HG03039 (cell line): ENCODE measurements at regions not wholly inside any gene's neighbourhood (a gene's known extent, or its start where the extent isn't known, plus 50 kb on each side); places are given as distances from the start of the nearest gene placed in this dataset.

ENCODE experiments used
- ATAC-seq: cut with Tn5 transposase; IDR thresholded peaks from one replicate; pipeline ENCODE4 v1.9.1; 2021; ENCODE audit warnings: mild to moderate bottlenecking, moderate library complexity; ENCODE audit not compliant: unreplicated experiment

DNA sequence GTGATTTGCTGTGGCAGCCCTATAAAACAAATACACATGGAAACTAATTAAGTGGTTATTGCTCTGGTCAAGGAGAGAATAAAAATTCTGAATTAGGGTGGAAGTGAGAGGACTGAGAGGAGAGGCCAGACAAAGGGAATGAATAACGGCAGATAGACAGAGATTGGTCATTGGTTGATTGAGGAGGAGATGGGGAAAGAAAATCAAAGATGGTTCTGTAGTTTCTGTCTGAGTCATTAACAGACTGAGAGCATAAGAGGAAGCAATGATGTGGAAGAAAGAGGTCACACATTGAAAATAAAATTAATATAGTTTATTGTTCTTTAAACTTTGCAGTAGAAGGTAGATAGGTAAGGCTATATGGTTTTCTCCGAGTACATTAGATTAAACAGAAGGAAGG lies 469.8 kb downstream of the ACTL7B start:
- no peak for ATAC-seq

DNA sequence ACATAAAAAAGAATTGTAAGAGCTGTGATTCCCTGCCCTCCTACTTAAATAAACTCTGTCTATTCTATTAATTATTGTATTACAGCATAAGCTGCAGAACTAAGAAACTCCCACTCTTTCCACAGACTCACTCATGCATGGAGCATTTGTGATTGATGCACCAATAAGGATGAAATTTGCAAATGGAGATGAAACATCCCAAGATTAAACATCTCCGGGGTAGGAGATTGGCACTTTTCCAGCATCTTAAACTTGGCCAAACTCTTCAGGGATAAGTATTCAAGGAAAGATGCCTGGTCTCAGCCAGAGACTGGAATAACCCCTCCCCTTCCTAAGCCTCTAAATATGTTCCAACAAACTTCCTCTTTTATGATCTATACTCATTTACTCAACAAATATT lies 472.0 kb downstream of the ACTL7B start:
- ATAC-seq: no peak

DNA sequence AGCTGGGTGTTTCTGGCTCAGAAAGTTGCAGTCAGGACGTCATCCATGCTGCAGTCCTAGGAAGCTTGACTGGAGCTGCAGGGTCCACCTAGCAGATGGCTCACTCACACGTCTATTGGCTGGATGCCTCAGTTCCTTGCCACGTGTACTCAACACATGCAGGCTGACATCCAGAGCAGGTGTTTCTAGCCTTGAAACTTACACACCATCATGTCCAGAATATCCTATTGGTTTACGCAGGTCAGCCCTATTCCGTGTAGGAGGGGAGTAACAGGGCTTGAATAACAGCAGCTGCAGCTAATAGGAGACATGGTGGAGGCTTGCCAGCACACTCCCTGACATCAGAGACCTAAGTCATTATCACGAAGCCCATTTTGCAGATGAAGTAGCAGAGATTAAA lies 473.5 kb downstream of the ACTL7B start:
- ATAC-seq: no peak

DNA sequence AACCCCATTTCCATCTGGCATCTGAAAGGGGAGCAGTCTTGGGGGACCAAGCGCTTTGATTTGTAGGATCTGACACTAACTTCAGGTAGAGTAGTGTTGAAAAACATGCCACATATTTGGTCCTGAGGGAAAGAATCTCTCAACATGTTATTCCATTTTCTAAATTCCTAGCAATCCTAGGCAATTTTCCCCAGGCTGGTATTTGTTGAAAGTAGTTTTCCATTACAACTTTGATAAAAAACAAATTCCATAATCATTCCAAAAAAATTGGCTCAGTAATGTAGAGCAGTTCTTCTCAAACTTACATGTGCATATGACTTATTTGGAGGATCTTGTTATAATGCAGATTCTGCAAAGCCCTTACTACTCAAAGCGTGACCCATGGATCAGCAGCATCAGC lies 477.9 kb downstream of the ACTL7B start:
- no peak for ATAC-seq

DNA sequence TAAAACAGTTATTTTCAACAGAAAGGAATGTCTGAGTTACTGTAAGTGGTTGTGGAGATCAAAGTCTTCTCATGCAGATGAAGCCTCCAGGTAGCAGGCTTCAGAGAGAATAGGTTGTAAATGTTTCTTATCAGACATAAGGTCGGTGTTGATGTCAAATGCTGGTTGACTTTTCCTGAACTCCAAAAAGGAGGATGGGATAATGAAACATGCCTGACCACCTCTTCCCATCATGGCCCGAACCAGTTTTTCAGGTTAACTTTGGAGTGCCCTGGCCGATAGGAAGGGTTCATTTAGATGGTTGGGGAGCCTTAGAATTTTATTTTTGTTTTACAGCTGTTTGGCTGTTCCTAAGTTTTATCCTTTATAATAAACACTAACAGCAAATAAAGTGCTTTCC lies 478.4 kb downstream of the ACTL7B start:
- ATAC-seq: no peak

GRCh38 chr9:108376140-108376539 lies 479.6 kb downstream of the ACTL7B start:
- ATAC-seq: no peak

- no peak for ATAC-seq
Observed at GRCh38 chr9:108374626-108375025, 481.2 kb downstream of the ACTL7B start.

GRCh38 chr9:108367188-108367587 lies 488.6 kb downstream of the ACTL7B start:
- no peak for ATAC-seq

DNA sequence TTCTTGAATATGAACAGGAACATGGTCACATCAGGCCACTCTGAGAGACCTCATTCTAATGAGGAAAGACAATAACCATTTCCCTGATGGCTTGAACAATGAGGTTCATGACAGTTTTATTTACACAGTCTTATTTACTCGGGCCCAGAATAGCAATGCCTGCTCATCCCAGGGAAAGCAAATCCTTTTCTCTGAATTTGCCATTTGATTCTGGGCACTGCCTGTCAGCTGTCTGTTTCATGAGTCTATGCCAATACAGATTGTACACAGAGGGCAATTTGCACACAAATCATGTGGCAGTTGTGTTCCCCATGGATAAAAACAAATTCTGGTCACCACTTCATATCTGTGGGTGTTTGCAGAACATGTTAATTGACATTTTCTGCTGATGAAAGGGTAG lies 492.5 kb downstream of the ACTL7B start:
- no peak for ATAC-seq

GRCh38 chr9:108360304-108360703 lies 495.5 kb downstream of the ACTL7B start:
- ATAC-seq: no peak

DNA sequence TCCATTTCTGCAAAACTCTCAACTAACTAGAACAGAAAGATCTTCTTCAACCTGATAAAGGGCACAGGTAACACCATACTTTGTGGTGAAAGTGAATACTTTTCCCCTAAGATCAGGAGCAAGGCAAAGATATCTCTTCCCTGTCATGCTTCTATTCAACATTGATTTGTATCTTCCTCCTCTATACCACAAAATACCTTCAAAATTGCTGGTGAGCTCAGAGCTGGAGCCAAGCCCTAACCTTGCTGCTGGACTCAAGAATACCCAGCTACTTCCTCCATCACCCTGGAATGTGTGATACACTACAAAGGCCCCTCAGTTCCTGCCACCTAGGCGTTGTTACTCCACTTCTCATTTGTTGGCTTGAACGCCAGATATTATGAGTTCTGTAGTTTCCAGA lies 499.0 kb downstream of the ACTL7B start:
- no peak for ATAC-seq

- ATAC-seq: no peak
Observed at GRCh38 chr9:108351571-108351970, 504.2 kb downstream of the ACTL7B start.

GRCh38 chr9:108347463-108348188 lies 508.2 kb downstream of the ACTL7B start:
- no peak for ATAC-seq

DNA sequence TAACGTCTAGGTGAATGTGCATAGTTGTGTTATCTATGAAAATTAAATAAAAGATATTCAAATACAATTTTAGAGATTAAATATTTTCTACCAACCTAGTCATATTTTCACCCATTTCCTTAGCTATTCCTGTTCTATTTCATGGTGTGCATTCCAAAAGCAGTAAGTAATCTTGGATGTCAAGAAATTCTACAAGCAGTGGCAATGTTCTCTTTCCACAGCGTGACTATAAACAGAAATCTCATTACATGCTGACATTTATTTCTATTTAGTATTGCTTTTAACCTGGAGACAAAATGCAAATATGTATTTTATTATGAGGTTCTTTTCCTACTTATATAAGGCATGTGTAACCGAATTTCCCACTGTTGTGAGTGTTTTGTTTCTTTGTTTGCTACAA lies 510.0 kb downstream of the ACTL7B start:
- no peak for ATAC-seq

- no peak for ATAC-seq
Observed at GRCh38 chr9:108339251-108339650, 516.5 kb downstream of the ACTL7B start.

- no peak for ATAC-seq
Observed at GRCh38 chr9:108336575-108336974, 519.2 kb downstream of the ACTL7B start.

DNA sequence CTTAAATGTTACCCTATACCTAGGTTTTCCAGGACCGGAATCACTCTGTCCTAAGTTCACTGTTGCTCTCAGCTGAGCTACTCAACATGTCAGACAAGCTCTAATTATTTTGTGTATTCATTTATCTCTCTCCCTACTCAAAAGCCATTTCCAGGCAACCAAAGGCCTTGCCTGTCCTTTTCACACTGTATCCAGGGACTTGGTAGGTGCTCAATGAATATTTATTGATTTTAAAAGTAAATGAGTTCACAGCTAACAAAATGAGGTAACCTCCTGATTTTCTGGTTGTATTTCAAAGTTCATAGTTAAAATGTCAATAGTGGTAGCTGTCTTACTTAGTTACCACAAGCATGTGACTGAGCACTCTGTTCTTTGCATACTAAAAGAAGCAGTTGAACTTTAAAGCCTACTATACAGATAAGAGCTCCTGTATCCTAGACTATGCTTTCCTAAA lies 522.2 kb downstream of the ACTL7B start:
- ATAC-seq: no peak

DNA sequence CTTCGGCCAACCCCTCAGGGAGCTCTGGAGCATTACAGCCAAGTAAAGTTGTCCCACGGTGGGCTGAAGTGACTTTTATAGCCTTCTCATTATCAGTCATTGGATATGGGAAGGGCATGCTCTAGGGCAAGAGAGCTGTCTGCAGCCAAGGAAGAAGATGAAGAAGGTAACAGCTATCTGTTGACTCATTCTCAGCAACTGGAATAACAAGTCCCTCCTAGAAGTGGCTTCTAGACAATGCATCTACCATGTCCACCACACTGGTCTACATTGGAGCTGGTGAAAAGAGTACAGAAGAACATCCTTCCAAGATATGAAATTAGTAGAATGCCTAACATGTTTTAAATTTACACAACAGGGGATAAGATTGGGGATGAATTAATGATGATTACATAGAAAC lies 524.2 kb downstream of the ACTL7B start:
- no peak for ATAC-seq

DNA sequence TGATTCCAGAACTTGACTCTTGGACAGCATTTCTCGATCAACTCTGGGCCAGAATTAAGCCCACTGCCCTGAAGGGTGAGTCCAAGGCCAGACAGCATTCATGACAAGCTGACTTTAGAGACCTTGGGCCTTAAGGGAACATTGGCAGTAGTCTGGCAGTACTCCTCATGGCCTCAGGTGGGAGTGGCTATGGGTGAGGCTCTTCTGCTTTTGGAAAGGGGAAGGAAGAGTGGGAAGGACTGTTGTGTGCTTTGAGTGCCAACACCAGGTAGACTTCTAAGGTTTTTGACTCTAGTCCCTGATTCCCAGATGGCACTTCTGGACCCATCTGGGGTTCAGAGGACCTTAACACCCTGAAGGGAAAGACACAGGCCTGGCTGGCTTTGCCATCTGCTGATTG lies 530.4 kb downstream of the ACTL7B start:
- ATAC-seq: no peak

GRCh38 chr9:108323615-108324014 lies 532.2 kb downstream of the ACTL7B start:
- ATAC-seq: no peak

GRCh38 chr9:108322326-108323098 lies 533.3 kb downstream of the ACTL7B start:
- ATAC-seq: no peak

GRCh38 chr9:108316630-108317029 lies 539.2 kb downstream of the ACTL7B start:
- no peak for ATAC-seq
